ENCODE measurements at regions not wholly inside any gene's neighbourhood (a gene's known extent, or its start where the extent isn't known, plus 50 kb on each side); places are given as distances from the start of the nearest gene placed in this dataset.
A peak's percentile ranks its signal among the peaks of the same experiment; 100 is the strongest.

DNA sequence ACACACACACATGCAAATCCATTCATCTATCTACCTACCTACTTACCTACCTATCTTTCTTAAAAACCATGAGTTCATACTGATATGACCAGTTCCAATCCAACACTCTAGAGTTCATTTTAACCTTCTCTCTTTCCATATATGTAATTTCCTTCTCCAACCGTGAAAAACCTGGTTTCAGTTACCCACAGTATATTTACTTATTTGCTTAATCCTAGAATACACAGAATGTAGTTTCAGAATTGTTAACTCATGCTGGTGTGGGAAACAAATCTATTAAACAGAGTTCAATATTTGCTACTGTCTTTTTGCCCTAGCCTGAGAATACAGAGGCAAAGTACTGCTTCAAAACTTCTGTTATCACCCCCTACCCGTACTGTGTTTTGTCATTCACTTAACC, 101.3 kb downstream of the RRM1 start:
- TF ChIP-seq, protein P1, sequence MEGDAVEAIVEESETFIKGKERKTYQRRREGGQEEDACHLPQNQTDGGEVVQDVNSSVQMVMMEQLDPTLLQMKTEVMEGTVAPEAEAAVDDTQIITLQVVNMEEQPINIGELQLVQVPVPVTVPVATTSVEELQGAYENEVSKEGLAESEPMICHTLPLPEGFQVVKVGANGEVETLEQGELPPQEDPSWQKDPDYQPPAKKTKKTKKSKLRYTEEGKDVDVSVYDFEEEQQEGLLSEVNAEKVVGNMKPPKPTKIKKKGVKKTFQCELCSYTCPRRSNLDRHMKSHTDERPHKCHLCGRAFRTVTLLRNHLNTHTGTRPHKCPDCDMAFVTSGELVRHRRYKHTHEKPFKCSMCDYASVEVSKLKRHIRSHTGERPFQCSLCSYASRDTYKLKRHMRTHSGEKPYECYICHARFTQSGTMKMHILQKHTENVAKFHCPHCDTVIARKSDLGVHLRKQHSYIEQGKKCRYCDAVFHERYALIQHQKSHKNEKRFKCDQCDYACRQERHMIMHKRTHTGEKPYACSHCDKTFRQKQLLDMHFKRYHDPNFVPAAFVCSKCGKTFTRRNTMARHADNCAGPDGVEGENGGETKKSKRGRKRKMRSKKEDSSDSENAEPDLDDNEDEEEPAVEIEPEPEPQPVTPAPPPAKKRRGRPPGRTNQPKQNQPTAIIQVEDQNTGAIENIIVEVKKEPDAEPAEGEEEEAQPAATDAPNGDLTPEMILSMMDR (IDR thresholded peaks at IDR 0.05; ENCODE audit: low read depth, low read length, missing input control): no peak
- TF ChIP-seq, protein P2, sequence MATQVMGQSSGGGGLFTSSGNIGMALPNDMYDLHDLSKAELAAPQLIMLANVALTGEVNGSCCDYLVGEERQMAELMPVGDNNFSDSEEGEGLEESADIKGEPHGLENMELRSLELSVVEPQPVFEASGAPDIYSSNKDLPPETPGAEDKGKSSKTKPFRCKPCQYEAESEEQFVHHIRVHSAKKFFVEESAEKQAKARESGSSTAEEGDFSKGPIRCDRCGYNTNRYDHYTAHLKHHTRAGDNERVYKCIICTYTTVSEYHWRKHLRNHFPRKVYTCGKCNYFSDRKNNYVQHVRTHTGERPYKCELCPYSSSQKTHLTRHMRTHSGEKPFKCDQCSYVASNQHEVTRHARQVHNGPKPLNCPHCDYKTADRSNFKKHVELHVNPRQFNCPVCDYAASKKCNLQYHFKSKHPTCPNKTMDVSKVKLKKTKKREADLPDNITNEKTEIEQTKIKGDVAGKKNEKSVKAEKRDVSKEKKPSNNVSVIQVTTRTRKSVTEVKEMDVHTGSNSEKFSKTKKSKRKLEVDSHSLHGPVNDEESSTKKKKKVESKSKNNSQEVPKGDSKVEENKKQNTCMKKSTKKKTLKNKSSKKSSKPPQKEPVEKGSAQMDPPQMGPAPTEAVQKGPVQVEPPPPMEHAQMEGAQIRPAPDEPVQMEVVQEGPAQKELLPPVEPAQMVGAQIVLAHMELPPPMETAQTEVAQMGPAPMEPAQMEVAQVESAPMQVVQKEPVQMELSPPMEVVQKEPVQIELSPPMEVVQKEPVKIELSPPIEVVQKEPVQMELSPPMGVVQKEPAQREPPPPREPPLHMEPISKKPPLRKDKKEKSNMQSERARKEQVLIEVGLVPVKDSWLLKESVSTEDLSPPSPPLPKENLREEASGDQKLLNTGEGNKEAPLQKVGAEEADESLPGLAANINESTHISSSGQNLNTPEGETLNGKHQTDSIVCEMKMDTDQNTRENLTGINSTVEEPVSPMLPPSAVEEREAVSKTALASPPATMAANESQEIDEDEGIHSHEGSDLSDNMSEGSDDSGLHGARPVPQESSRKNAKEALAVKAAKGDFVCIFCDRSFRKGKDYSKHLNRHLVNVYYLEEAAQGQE (IDR thresholded peaks at IDR 0.05): peak; percentile 63
- TF ChIP-seq, protein P3, sequence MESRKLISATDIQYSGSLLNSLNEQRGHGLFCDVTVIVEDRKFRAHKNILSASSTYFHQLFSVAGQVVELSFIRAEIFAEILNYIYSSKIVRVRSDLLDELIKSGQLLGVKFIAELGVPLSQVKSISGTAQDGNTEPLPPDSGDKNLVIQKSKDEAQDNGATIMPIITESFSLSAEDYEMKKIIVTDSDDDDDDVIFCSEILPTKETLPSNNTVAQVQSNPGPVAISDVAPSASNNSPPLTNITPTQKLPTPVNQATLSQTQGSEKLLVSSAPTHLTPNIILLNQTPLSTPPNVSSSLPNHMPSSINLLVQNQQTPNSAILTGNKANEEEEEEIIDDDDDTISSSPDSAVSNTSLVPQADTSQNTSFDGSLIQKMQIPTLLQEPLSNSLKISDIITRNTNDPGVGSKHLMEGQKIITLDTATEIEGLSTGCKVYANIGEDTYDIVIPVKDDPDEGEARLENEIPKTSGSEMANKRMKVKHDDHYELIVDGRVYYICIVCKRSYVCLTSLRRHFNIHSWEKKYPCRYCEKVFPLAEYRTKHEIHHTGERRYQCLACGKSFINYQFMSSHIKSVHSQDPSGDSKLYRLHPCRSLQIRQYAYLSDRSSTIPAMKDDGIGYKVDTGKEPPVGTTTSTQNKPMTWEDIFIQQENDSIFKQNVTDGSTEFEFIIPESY (IDR thresholded peaks at IDR 0.05): peak; percentile 51
- peak in 1 of 2 donors; percentile 20 for TF ChIP-seq JUND (IDR thresholded peaks at IDR 0.05)
